GM19372 (cell line): ENCODE measurements at regions not wholly inside any gene's neighbourhood (a gene's known extent, or its start where the extent isn't known, plus 50 kb on each side); places are given as distances from the start of the nearest gene placed in this dataset.

Experiments
- ATAC-seq: cut with Tn5 transposase; IDR thresholded peaks from one replicate; pipeline ENCODE4 v1.9.1; 2021; ENCODE audit warnings: mild to moderate bottlenecking, low read depth, moderate library complexity; ENCODE audit not compliant: unreplicated experiment

GRCh38 chr9:8096091-8096490 lies 296.5 kb upstream of the DMAC1 start:
- ATAC-seq, result no peak

GRCh38 chr9:8095672-8096086 lies 296.1 kb upstream of the DMAC1 start:
- no peak for ATAC-seq

DNA sequence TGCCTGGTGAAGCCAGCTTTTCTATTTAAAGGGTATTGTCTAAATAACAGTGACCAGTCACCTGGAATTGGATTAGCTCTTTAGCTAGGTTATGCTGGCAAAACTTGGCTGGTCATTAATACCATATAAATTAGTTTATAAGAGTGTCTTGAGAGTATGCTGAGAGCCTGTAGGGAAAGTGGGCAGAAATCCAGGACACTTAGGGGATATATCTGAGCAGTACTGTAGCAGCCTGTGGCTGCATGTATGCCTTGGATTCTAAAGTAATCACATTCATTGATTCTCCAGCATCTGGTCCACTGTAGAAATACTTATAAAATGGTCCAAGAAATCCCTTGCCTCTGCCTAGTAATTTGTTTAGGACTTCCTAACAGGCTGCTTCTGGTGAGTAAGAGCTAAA lies 288.9 kb upstream of the DMAC1 start:
- ATAC-seq, result no peak

GRCh38 chr9:8085986-8086385 lies 286.4 kb upstream of the DMAC1 start:
- no peak for ATAC-seq

DNA sequence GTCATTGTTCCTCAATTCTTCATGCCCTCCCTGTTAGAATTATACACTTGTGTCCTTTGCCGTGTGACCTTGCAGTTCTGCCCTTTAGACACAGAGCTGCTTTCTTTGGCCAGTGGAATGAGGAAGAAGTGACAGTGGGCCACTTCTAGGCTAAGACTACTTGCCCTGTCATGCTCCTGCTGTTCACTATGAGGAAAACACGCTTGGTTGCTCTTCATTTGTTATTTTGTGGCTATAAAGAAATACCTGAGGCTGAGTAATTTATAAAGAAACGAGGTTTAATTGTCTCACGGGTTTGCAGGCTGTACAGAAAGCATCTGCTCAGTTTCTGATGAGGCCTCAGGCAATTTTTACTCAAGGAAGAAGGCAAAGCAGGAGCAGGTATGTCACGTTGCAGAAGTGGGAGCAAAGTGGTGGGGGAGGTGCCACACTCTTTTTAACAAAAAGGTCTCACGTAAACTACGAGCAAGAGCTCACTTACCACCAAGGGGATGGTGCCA lies 279.1 kb upstream of the DMAC1 start:
- ATAC-seq, result no peak

DNA sequence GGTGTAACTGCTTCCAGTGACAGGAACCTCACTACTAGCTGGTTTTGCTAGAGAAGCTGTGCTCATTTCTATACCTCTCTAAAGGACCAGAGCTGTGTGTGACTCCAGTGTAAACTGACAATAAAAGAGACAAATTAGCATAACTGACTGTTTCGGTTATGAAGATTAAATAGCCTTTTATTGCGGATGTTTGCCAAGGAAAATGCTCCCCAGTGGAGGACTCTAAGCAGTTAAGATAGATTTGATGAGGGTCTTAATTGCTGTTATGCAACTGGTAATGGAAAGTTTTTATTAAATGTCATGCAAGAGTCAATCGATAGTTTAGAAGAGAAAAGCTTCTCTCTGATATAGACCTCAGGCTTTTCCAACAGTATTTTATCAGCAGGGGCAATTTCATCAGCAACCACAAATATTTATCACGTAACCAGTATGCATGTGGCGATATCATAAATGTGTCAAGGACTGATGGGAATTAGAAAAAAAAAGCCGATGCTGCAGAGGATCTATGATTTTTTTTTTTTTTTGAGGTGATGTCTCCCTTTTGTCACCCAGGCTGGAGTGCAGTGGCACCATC lies 275.2 kb upstream of the DMAC1 start:
- no peak for ATAC-seq

GRCh38 chr9:8071445-8071798 lies 271.8 kb upstream of the DMAC1 start:
- ATAC-seq, result no peak

GRCh38 chr9:8070779-8071444 lies 271.3 kb upstream of the DMAC1 start:
- ATAC-seq, result no peak

- ATAC-seq, result no peak
Observed at GRCh38 chr9:8062459-8062858, 262.9 kb upstream of the DMAC1 start.

GRCh38 chr9:8053501-8053900 lies 253.9 kb upstream of the DMAC1 start:
- ATAC-seq, result no peak

GRCh38 chr9:8052991-8053390 lies 253.4 kb upstream of the DMAC1 start:
- ATAC-seq, result no peak

GRCh38 chr9:8037745-8038144 lies 238.2 kb upstream of the DMAC1 start:
- no peak for ATAC-seq

DNA sequence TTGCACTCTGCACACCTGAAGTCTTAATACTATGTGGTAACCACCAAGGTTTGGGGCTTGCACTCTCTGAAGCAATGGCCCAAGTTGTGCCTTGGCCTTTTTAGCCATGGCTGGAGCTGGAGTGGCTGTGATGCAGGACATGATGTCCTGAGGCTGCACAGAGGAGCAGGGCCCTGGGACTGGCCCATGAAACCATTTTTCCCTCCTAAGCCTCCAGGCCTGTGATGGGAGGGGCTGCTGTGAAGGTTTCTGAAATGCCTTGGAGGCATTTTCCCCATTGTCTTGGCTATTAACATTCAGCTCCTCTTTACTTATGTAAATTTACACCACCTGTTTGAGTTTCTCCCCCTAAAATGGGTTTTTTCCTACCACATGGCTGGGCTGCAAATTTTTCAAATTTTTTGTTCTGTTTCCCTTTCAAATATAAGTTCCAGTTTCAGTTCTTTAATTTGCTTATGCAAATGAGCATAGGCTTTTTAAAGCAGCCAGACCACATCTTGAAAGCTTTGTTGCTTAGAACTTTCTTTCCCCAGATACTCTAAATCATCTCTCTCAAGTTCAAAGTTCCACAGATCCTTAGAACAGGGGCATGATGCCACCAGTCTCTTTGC lies 237.4 kb upstream of the DMAC1 start:
- ATAC-seq, result no peak

DNA sequence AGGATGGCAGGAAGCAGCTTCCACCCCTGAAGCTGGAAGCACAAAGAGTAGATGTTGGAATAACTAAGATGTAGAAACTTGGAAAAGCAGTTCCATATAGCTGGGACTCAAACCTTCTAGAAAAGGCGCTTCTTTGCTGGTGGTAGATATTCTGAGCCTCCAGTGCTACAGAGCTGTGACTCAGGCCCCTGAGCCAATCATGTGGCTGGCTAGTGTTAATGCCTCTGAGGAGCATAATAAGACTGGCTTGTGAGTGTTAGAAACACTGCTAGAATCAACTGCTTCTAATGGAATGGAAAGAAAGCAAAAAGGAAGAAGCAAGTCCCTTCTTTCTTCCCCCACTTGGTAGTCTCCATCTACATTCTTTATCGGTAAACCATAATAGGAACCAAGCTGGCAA lies 234.2 kb upstream of the DMAC1 start:
- no peak for ATAC-seq

- no peak for ATAC-seq
Observed at GRCh38 chr9:8030095-8030494, 230.5 kb upstream of the DMAC1 start.

GRCh38 chr9:8027351-8027750 lies 227.8 kb upstream of the DMAC1 start:
- ATAC-seq, result no peak

DNA sequence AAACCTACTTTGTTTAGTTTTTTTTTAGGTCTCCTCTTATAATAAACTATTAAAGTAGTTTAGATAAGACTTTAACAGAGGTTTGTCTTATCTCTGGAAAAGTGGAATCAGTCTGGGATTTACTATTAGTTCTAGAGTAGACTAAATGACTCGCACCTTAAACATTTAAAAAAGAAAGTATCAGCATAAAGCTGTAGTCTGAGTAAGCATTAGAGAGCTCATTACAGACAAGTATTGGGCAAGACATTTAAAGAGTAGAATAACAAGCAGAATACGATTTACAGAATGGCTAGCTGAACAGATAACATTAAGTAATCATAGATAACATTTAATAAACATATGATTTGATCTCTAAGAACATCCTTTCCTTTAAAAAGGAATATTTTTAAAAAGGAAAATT lies 226.0 kb upstream of the DMAC1 start:
- ATAC-seq, result no peak

DNA sequence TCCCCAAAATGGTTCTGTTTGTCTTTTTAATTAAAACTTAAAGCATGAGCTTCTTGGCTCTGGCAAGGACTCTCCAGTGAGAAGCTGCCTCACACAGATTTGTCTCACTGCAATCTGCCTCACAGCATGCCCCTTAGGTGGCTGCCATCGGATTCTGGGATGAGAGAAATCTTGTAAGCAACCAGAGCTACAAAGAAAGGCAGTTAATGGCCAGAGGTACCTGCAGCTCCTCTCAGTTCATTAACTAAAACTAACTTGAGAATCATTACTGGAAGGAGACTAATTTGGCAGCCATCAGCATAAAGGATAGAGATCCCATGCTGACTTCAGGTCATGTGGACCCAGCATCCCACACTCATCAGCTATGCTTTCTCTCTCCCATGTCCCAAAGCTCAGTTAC lies 220.6 kb upstream of the DMAC1 start:
- no peak for ATAC-seq

DNA sequence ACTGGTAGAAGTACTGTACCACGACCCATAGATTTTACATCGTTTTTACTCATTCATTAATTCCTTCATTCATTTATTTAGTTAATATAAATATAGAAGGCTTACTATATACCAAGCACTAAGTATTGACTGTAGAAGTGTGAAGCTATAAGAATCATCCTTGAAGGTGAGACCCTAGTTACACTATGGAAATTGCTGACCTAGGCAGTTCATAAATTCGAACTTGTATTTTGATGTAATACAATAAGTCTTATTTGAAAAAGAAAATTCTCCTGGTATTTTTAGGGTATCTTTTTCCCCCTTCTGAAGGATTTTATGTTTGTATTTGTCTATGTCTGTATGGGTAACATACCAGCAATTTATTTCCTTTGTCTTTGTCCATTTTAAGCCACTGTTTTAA lies 220.1 kb upstream of the DMAC1 start:
- ATAC-seq, result no peak

DNA sequence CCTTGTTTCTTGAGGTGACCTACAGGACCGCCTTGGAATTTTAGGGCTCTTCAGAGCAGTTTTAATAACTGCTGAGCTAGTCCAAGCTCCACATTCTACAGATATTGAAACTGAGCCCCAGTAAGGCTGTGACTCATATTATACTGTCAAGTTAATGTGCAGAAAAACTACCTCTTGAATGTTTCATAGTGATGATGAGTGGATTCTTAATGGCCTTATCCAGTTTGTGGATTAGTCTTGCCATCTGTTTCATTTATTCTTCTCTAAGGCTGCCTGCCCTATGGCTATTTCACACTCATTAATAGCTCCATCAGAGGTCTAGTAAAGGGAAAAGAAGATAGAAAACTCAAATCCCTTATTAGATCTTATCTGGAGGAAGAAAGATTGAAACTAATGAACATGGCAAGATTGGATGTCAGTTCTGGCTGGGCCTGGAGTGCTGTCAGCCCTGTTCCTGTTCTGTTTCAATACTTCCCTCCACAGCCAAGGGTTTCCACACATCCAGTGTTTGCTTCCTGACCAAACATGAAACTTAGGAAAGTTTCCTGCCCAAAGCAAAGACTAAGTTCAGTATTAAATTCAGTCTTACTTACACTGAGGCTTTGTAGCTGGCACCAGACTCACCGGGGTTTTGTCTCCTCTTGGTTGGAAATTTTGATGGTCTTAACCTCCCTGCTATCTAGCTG lies 215.6 kb upstream of the DMAC1 start:
- ATAC-seq, result no peak

DNA sequence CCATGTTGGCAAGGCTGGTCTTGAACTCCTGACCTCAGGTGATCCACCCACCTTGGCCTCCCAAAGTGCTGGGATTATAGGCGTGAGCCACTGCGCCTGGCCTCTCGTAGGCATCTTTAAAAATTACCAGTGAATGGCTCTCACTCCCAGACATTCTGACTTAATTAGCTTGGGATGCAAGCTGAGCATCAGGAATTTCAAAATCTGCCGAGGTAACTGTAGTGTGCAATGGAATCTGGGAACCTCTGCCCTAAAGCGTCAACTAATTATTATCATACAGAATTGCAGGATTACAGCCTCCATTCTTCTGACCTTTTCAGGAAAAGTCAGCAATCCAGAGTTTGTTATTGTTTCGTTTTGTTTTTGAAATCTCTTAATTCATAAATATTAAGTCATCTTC lies 213.4 kb upstream of the DMAC1 start:
- ATAC-seq, result no peak

DNA sequence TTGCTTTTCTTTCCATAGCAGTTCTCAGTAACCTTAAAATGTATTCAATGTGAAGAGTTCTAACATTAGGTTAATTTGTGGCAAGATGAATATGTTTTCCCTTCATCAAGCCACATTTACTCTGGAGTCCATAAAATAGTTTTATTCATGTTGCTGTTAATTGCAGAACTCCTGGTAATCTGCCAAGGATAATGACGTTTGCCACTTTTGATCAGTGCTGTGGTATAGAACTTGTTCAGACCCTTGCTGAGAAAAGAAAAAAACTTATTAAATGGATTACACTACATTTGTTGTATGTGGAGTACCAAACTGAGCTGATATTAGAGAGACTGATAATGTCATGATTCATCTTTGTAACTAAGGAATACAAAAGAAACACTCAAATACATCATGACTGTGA lies 212.4 kb upstream of the DMAC1 start:
- no peak for ATAC-seq
